Fibroblast of lung (primary cell): ENCODE measurements at regions not wholly inside any gene's neighbourhood (a gene's known extent, or its start where the extent isn't known, plus 50 kb on each side); places are given as distances from the start of the nearest gene placed in this dataset.
A peak's percentile ranks its signal among the peaks of the same experiment; 100 is the strongest.

ENCODE experiments used
- DNase-seq, 2 donors: peaks; one replicate each; pipeline versions ENCODE4 v3.0.0 to v3.0.0-alpha.2; 2010; ENCODE audit warnings: low read depth in 2 of 2
- H2AFZ ChIP-seq: 2 replicates; pipeline ENCODE4 v1.5.1; 2012; ENCODE audit warnings: low read length, control low read depth, inconsistent platforms
- H3K27ac ChIP-seq: 2 replicates; pipeline ENCODE4 v1.5.1; 2011; ENCODE audit warnings: low read length, control low read depth; ENCODE audit not compliant: insufficient read depth
- H3K27me3 ChIP-seq: 2 replicates; pipeline ENCODE4 v1.5.1; 2011; ENCODE audit warnings: mild to moderate bottlenecking, low read length; ENCODE audit not compliant: control insufficient read depth, insufficient read depth
- H3K36me3 ChIP-seq: 2 replicates; pipeline ENCODE4 v1.5.1; 2011; ENCODE audit warnings: low read length; ENCODE audit not compliant: control insufficient read depth, insufficient read depth
- H3K4me1 ChIP-seq: 2 replicates; pipeline ENCODE4 v1.5.1; 2011; ENCODE audit warnings: low read length; ENCODE audit not compliant: control insufficient read depth, insufficient read depth; ENCODE audit errors: extremely low read depth
- H3K4me2 ChIP-seq: 2 replicates; pipeline ENCODE4 v1.5.1; 2011; ENCODE audit warnings: low read length, control low read depth; ENCODE audit not compliant: insufficient read depth; ENCODE audit errors: extremely low read depth
- H3K4me3 ChIP-seq, 4 experiments: fragments of 200-600 bp in 1 of 4; sonication (generic) in 1 of 4; replicated peaks in 1 of 4; 2 replicates each; pipeline ENCODE4 v1.5.1; 2011 to 2016; ENCODE audit warnings: low read length in 4 of 4, low read depth in 3 of 4, mild to moderate bottlenecking in 3 of 4, control low read depth in 2 of 4, inconsistent platforms in 1 of 4, mixed read lengths in 1 of 4; ENCODE audit not compliant: insufficient read depth in 1 of 4; ENCODE audit errors: control extremely low read depth in 1 of 4
- H3K79me2 ChIP-seq: 2 replicates; pipeline ENCODE4 v1.5.1; 2012; ENCODE audit warnings: mild to moderate bottlenecking, low read length, inconsistent platforms; ENCODE audit not compliant: control insufficient read depth, insufficient read depth
- H3K9ac ChIP-seq: 2 replicates; pipeline ENCODE4 v1.5.1; 2011; ENCODE audit warnings: mild to moderate bottlenecking, low read length, control low read depth; ENCODE audit not compliant: insufficient read depth
- H3K9me3 ChIP-seq: 2 replicates; pipeline ENCODE4 v1.5.1; 2012; ENCODE audit warnings: low read depth, low read length; ENCODE audit not compliant: control insufficient read depth, insufficient read depth
- H4K20me1 ChIP-seq: 2 replicates; pipeline ENCODE4 v1.5.1; 2011; ENCODE audit warnings: low read length; ENCODE audit not compliant: control insufficient read depth, insufficient read depth; ENCODE audit errors: extremely low read depth
- CTCF ChIP-seq, 2 donors: IDR thresholded peaks in 1 of 2; conservative IDR thresholded peaks in 1 of 2; 1 replicate in 1 of 2; 2 replicates in 1 of 2; pipeline ENCODE4 v1.5.1; 2011 to 2012; ENCODE audit warnings: low read length in 2 of 2, control low read depth in 1 of 2, inconsistent platforms in 1 of 2, low read depth in 1 of 2, mild to moderate bottlenecking in 1 of 2
- EZH2 ChIP-seq: IDR thresholded peaks from 2 replicates; pipeline ENCODE4 v1.5.1; 2012; ENCODE audit warnings: low read length, control low read depth, mild to moderate bottlenecking; ENCODE audit errors: missing control alignments

- no peak for TF ChIP-seq CTCF (conservative IDR thresholded peaks at IDR 0.05 in 1 of 2, IDR thresholded peaks at IDR 0.05 in 1 of 2; ENCODE audit: low read depth in 1 of 2, low read length in 2 of 2)
- TF ChIP-seq EZH2: no peak
- Histone ChIP-seq H3K9me3 (no peaks in the 10 kb centered on the region), H3K4me3 (no peak overlapping the region), H4K20me1 (no peaks in the 10 kb centered on the region), H2AFZ (no peak overlapping the region), H3K79me2 (no peaks in the 10 kb centered on the region), H3K4me2 (no peak overlapping the region), H3K36me3 (no peaks in the 10 kb centered on the region), H3K27me3 (no peaks in the 10 kb centered on the region), H3K27ac (no peak overlapping the region), H3K4me1 (no peaks in the 10 kb centered on the region), H3K9ac (no peak overlapping the region)
- DNase-seq: peak in 1 of 2 donors; percentile 42
Measured at GRCh38 chr13:63425131-63425530, 2009.5 kb upstream of the PCDH20 start.

- no peaks in the 10 kb centered on the region for H3K36me3 ChIP-seq
- no peaks in the 10 kb centered on the region for H3K27me3 ChIP-seq
- H3K79me2 ChIP-seq: no peaks in the 10 kb centered on the region
- TF ChIP-seq CTCF (conservative IDR thresholded peaks at IDR 0.05 in 1 of 2, IDR thresholded peaks at IDR 0.05 in 1 of 2; ENCODE audit: low read depth in 1 of 2, low read length in 2 of 2) (no peak), EZH2 (no peak)
- no peak overlapping the region for H3K27ac ChIP-seq
- H3K9ac ChIP-seq: no peak overlapping the region
- H3K4me1 ChIP-seq: no peaks in the 10 kb centered on the region
- H2AFZ ChIP-seq: no peak overlapping the region
- DNase-seq: no peak
- no peaks in the 10 kb centered on the region for H4K20me1 ChIP-seq
- no peak overlapping the region for H3K4me3 ChIP-seq
- no peak overlapping the region for H3K4me2 ChIP-seq
- no peaks in the 10 kb centered on the region for H3K9me3 ChIP-seq
Measured at GRCh38 chr13:63421123-63421522, 2005.5 kb upstream of the PCDH20 start.

- no peaks in the 10 kb centered on the region for H3K27me3 ChIP-seq
- no peaks in the 10 kb centered on the region for H3K9me3 ChIP-seq
- no peak overlapping the region for H3K4me2 ChIP-seq
- no peaks in the 10 kb centered on the region for H3K79me2 ChIP-seq
- H3K4me3 ChIP-seq: no peak overlapping the region
- no peaks in the 10 kb centered on the region for H3K36me3 ChIP-seq
- H2AFZ ChIP-seq: no peak overlapping the region
- H3K9ac ChIP-seq: no peak overlapping the region
- no peaks in the 10 kb centered on the region for H3K4me1 ChIP-seq
- no peak for DNase-seq
- H3K27ac ChIP-seq: no peak overlapping the region
- no peaks in the 10 kb centered on the region for H4K20me1 ChIP-seq
- TF ChIP-seq CTCF (conservative IDR thresholded peaks at IDR 0.05 in 1 of 2, IDR thresholded peaks at IDR 0.05 in 1 of 2; ENCODE audit: low read depth in 1 of 2, low read length in 2 of 2) (no peak), EZH2 (no peak)
Measured at GRCh38 chr13:63420685-63421084, 2005.0 kb upstream of the PCDH20 start.
